Astrocyte (in vitro differentiated cells and primary cell): ENCODE measurements at regions not wholly inside any gene's neighbourhood (a gene's known extent, or its start where the extent isn't known, plus 50 kb on each side); places are given as distances from the start of the nearest gene placed in this dataset.

Source experiments
- DNase-seq: peaks from one replicate; pipeline ENCODE4 v3.0.0-alpha.2; 2010; ENCODE audit warnings: low read depth
- FAIRE-seq: peaks from 2 replicates; lab custom pipeline; 2011; peaks lifted over from hg19 to GRCh38; lab: Jason Lieb, UNC
- H2AFZ ChIP-seq: 2 replicates; pipeline ENCODE4 v1.6.0; 2012; ENCODE audit warnings: low read depth, low read length, inconsistent platforms
- H3K27ac ChIP-seq: 2 replicates; pipeline ENCODE4 v1.5.1; 2011; ENCODE audit warnings: low read depth, low read length, inconsistent platforms
- H3K27me3 ChIP-seq: 2 replicates; pipeline ENCODE4 v1.6.0; 2011; ENCODE audit warnings: low read length, inconsistent platforms; ENCODE audit not compliant: insufficient read depth
- H3K36me3 ChIP-seq: 2 replicates; pipeline ENCODE4 v1.5.1; 2011; ENCODE audit warnings: low read length, inconsistent platforms; ENCODE audit not compliant: insufficient read depth
- H3K4me1 ChIP-seq: 2 replicates; pipeline ENCODE4 v1.5.1; 2011; ENCODE audit warnings: low read length, inconsistent platforms; ENCODE audit not compliant: insufficient read depth
- H3K4me2 ChIP-seq: 2 replicates; pipeline ENCODE4 v1.6.0; 2012; ENCODE audit warnings: low read length, inconsistent platforms
- H3K4me3 ChIP-seq: 2 replicates; pipeline ENCODE4 v1.5.1; 2011; ENCODE audit warnings: low read depth, mild to moderate bottlenecking, low read length, inconsistent platforms; ENCODE audit not compliant: insufficient read depth
- H3K79me2 ChIP-seq: 2 replicates; pipeline ENCODE4 v1.6.0; 2012; ENCODE audit warnings: mild to moderate bottlenecking, low read length, inconsistent platforms; ENCODE audit not compliant: insufficient read depth
- H3K9ac ChIP-seq: 2 replicates; pipeline ENCODE4 v1.6.0; 2012; ENCODE audit warnings: mild to moderate bottlenecking, low read length, inconsistent platforms
- H3K9me3 ChIP-seq: 2 replicates; pipeline ENCODE4 v1.5.1; 2012; ENCODE audit warnings: low read depth, mild to moderate bottlenecking, low read length, inconsistent platforms; ENCODE audit not compliant: insufficient read depth
- H4K20me1 ChIP-seq: 2 replicates; pipeline ENCODE4 v1.6.0; 2012; ENCODE audit warnings: low read length, inconsistent platforms; ENCODE audit not compliant: insufficient read depth
- H3K27ac Mint-ChIP-seq: one replicate; pipeline ENCODE4 v1.8.0; 2021; ENCODE audit warnings: mild to moderate bottlenecking, mixed read lengths; ENCODE audit not compliant: unreplicated experiment
- H3K27me3 Mint-ChIP-seq: one replicate; pipeline ENCODE4 v1.8.0; 2021; ENCODE audit warnings: low read depth, mixed read lengths; ENCODE audit not compliant: unreplicated experiment
- H3K36me3 Mint-ChIP-seq: one replicate; pipeline ENCODE4 v1.8.0; 2021; ENCODE audit warnings: low read depth, mixed read lengths; ENCODE audit not compliant: unreplicated experiment
- H3K4me1 Mint-ChIP-seq: one replicate; pipeline ENCODE4 v1.8.0; 2021; ENCODE audit warnings: low read depth, mixed read lengths; ENCODE audit not compliant: unreplicated experiment
- H3K4me3 Mint-ChIP-seq: one replicate; pipeline ENCODE4 v1.8.0; 2021; ENCODE audit warnings: mild to moderate bottlenecking, moderate library complexity, mixed read lengths; ENCODE audit not compliant: unreplicated experiment
- H3K9me3 Mint-ChIP-seq: one replicate; pipeline ENCODE4 v1.8.0; 2021; ENCODE audit warnings: mild to moderate bottlenecking, mixed read lengths; ENCODE audit not compliant: unreplicated experiment
- CTCF ChIP-seq: IDR thresholded peaks from 2 replicates; pipeline ENCODE4 v1.5.1; 2011; ENCODE audit warnings: low read depth, mild to moderate bottlenecking, inconsistent platforms, low read length, moderate library complexity; ENCODE audit not compliant: insufficient read depth
- EZH2 ChIP-seq: IDR thresholded peaks from 2 replicates; pipeline ENCODE4 v1.6.1; 2012; ENCODE audit warnings: mild to moderate bottlenecking, low read length, inconsistent platforms; ENCODE audit not compliant: insufficient read depth

GRCh38 chr4:13215560-13215959 lies 268.6 kb downstream of the RAB28 start:
- H3K4me3 ChIP-seq, result no peak overlapping the region
- no peaks in the 10 kb centered on the region for H3K36me3 Mint-ChIP-seq
- H3K4me1 ChIP-seq, result no peaks in the 10 kb centered on the region
- no peak overlapping the region for H3K27ac Mint-ChIP-seq
- no peak overlapping the region for H3K9ac ChIP-seq
- no peaks in the 10 kb centered on the region for H3K4me1 Mint-ChIP-seq
- H3K79me2 ChIP-seq, result no peaks in the 10 kb centered on the region
- FAIRE-seq (no peak), DNase-seq (no peak)
- no peaks in the 10 kb centered on the region for H3K36me3 ChIP-seq
- no peaks in the 10 kb centered on the region for H3K27me3 ChIP-seq
- no peak overlapping the region for H2AFZ ChIP-seq
- H3K4me2 ChIP-seq, result no peak overlapping the region
- H3K9me3 ChIP-seq, result no peaks in the 10 kb centered on the region
- H3K27ac ChIP-seq, result no peak overlapping the region
- H3K4me3 Mint-ChIP-seq, result no peak overlapping the region
- TF ChIP-seq CTCF, result no peak
- TF ChIP-seq EZH2, result no peak
- no peaks in the 10 kb centered on the region for H4K20me1 ChIP-seq
- H3K9me3 Mint-ChIP-seq, result peaks cover 3% of the 10 kb centered on the region
- H3K27me3 Mint-ChIP-seq, result no peaks in the 10 kb centered on the region

- H3K4me1 Mint-ChIP-seq, result no peaks in the 10 kb centered on the region
- H3K9me3 Mint-ChIP-seq, result peaks cover 3% of the 10 kb centered on the region
- H3K9me3 ChIP-seq, result no peaks in the 10 kb centered on the region
- no peak overlapping the region for H3K4me3 ChIP-seq
- H3K27ac ChIP-seq, result no peak overlapping the region
- FAIRE-seq (no peak), DNase-seq (no peak)
- no peaks in the 10 kb centered on the region for H3K36me3 ChIP-seq
- no peaks in the 10 kb centered on the region for H4K20me1 ChIP-seq
- H3K79me2 ChIP-seq, result no peaks in the 10 kb centered on the region
- no peak overlapping the region for H3K4me3 Mint-ChIP-seq
- no peak overlapping the region for H3K4me2 ChIP-seq
- TF ChIP-seq CTCF (no peak), EZH2 (no peak)
- no peaks in the 10 kb centered on the region for H3K27me3 Mint-ChIP-seq
- H3K27me3 ChIP-seq, result no peaks in the 10 kb centered on the region
- no peaks in the 10 kb centered on the region for H3K4me1 ChIP-seq
- no peak overlapping the region for H3K27ac Mint-ChIP-seq
- no peak overlapping the region for H2AFZ ChIP-seq
- H3K36me3 Mint-ChIP-seq, result no peaks in the 10 kb centered on the region
- H3K9ac ChIP-seq, result no peak overlapping the region
These were observed 271.2 kb downstream of the RAB28 start for GRCh38 chr4:13212936-13213335.

- Histone ChIP-seq H4K20me1 (no peaks in the 10 kb centered on the region), H3K4me2 (no peak overlapping the region), H2AFZ (no peak overlapping the region), H3K9ac (no peak overlapping the region), H3K4me1 (no peaks in the 10 kb centered on the region), H3K27me3 (no peaks in the 10 kb centered on the region), H3K9me3 (no peaks in the 10 kb centered on the region), H3K4me3 (no peak overlapping the region), H3K36me3 (no peaks in the 10 kb centered on the region), H3K27ac (no peak overlapping the region), H3K79me2 (no peaks in the 10 kb centered on the region)
- DNase-seq (no peak), FAIRE-seq (no peak)
- no peaks in the 10 kb centered on the region for H3K36me3 Mint-ChIP-seq
- H3K27me3 Mint-ChIP-seq, result peaks cover 1% of the 10 kb centered on the region
- H3K4me3 Mint-ChIP-seq, result no peak overlapping the region
- no peaks in the 10 kb centered on the region for H3K4me1 Mint-ChIP-seq
- H3K27ac Mint-ChIP-seq, result no peak overlapping the region
- H3K9me3 Mint-ChIP-seq, result no peaks in the 10 kb centered on the region
- TF ChIP-seq CTCF (no peak), EZH2 (no peak)
These were observed 274.5 kb downstream of the RAB28 start for GRCh38 chr4:13209600-13209999.
